CD4-positive, alpha-beta T cell (primary cell): ENCODE measurements at regions not wholly inside any gene's neighbourhood (a gene's known extent, or its start where the extent isn't known, plus 50 kb on each side); places are given as distances from the start of the nearest gene placed in this dataset.

Experiments used
- ATAC-seq: fragments of 200-7000 bp; cut with Tn5 transposase; one replicate; pipeline ENCODE4 v1.10.0; 2022; ENCODE audit warnings: mild to moderate bottlenecking; ENCODE audit not compliant: poor library complexity
- CTCF ChIA-PET: fragments of 350-600 bp; sonication (Branson Sonifier 250); formaldehyde crosslinking; loops from one replicate; lab custom pipeline; 2021; ENCODE audit warnings: antibody characterized with exemption, inconsistent platforms; lab: Charles Lee
- POLR2A ChIA-PET: fragments of 350-600 bp; sonication (Branson Sonifier 250); formaldehyde crosslinking; loops from one replicate; lab custom pipeline; 2021; ENCODE audit warnings: antibody characterized with exemption, inconsistent platforms; lab: Charles Lee
- DNase-seq, 14 experiments: peaks; one replicate each; pipeline ENCODE4 v3.0.0-alpha.2; 2013 to 2020; ENCODE audit warnings: mixed read lengths in 2 of 14
- H3K27ac ChIP-seq, 2 donors: one replicate each; pipeline versions ENCODE4 v1.5.1 to v1.7.0; 2013; ENCODE audit warnings: low read length in 2 of 2, low read depth in 1 of 2, mild to moderate bottlenecking in 1 of 2
- H3K27me3 ChIP-seq, 2 experiments: 1 replicate in 1 of 2; 2 replicates in 1 of 2; pipeline versions ENCODE4 v1.6.1 to v1.7.0; 2013; ENCODE audit warnings: low read length in 2 of 2, control low read depth in 1 of 2, mild to moderate bottlenecking in 1 of 2, moderate library complexity in 1 of 2; ENCODE audit not compliant: insufficient read depth in 2 of 2, control insufficient read depth in 1 of 2
- H3K36me3 ChIP-seq: one replicate; pipeline ENCODE4 v1.6.1; 2013; ENCODE audit warnings: low read length, control low read depth; ENCODE audit not compliant: insufficient read depth
- H3K4me1 ChIP-seq: one replicate; pipeline ENCODE4 v1.6.1; 2013; ENCODE audit warnings: low read length, control low read depth; ENCODE audit not compliant: insufficient read depth
- H3K4me3 ChIP-seq: one replicate; pipeline ENCODE4 v1.5.1; 2013; ENCODE audit warnings: mild to moderate bottlenecking, low read length, moderate library complexity
- H3K9me3 ChIP-seq, 2 experiments: 1 replicate in 1 of 2; 2 replicates in 1 of 2; pipeline versions ENCODE4 v1.6.1 to v1.7.0; 2013; ENCODE audit warnings: low read length in 2 of 2, mild to moderate bottlenecking in 2 of 2, control low read depth in 1 of 2, moderate library complexity in 1 of 2; ENCODE audit not compliant: control insufficient read depth in 1 of 2, insufficient read depth in 1 of 2
- H3K27ac Mint-ChIP-seq: one replicate; pipeline ENCODE4 v1.8.0; 2020; ENCODE audit warnings: mixed read lengths
- H3K27me3 Mint-ChIP-seq: one replicate; pipeline ENCODE4 v1.8.0; 2021; ENCODE audit warnings: mixed read lengths
- H3K36me3 Mint-ChIP-seq: one replicate; pipeline ENCODE4 v1.8.0; 2021; ENCODE audit warnings: low read depth, mixed read lengths
- H3K4me1 Mint-ChIP-seq: one replicate; pipeline ENCODE4 v1.8.0; 2021; ENCODE audit warnings: low read depth, mixed read lengths
- H3K4me3 Mint-ChIP-seq: one replicate; pipeline ENCODE4 v1.8.0; 2020; ENCODE audit warnings: mild to moderate bottlenecking, mixed read lengths
- H3K9me3 Mint-ChIP-seq: one replicate; pipeline ENCODE4 v1.8.0; 2020; ENCODE audit warnings: mixed read lengths
- CTCF ChIP-seq: fragments of 200-600 bp; IDR thresholded peaks from one replicate; pipeline ENCODE4 v1.8.0; 2022; ENCODE audit warnings: antibody characterized with exemption, mild to moderate bottlenecking
- intact Hi-C, 2 experiments: fragments of 100-400 bp; cut with DNase I in 1 of 2; cut with micrococcal nuclease in 1 of 2; formaldehyde crosslinking; loops; one replicate each; pipeline versions ENCODE4 v1.15.1 to v1.9.0; 2023 to 2025; cut with DNase I, micrococcal nuclease

- Mint-ChIP-seq H3K9me3 (no peaks in the 10 kb centered on the region), H3K36me3 (no peaks in the 10 kb centered on the region), H3K4me1 (no peaks in the 10 kb centered on the region), H3K4me3 (no peak overlapping the region), H3K27ac (no peak overlapping the region), H3K27me3 (no peaks in the 10 kb centered on the region)
- H3K27ac ChIP-seq = no peak overlapping the region
- H3K9me3 ChIP-seq = no peaks in the 10 kb centered on the region
- CTCF ChIA-PET = no interaction called here
- H3K27me3 ChIP-seq = no peaks in the 10 kb centered on the region
- intact Hi-C loops = no loop called here
- no peak overlapping the region for H3K4me3 ChIP-seq
- no peak for TF ChIP-seq CTCF
- DNase-seq (no peak), ATAC-seq (no peak)
- POLR2A ChIA-PET = no interaction called here
- H3K36me3 ChIP-seq = no peaks in the 10 kb centered on the region
- no peaks in the 10 kb centered on the region for H3K4me1 ChIP-seq
These were observed 119.7 kb upstream of the ETAA1 start for GRCh38 chr2:67277450-67277849.

GRCh38 chr2:67281101-67281500 lies 116.0 kb upstream of the ETAA1 start:
- no peaks in the 10 kb centered on the region for H3K9me3 Mint-ChIP-seq
- H3K4me3 ChIP-seq = no peak overlapping the region
- no peak for DNase-seq
- no peak for ATAC-seq
- no peak overlapping the region for H3K27ac ChIP-seq
- no peaks in the 10 kb centered on the region for H3K36me3 Mint-ChIP-seq
- no peaks in the 10 kb centered on the region for H3K9me3 ChIP-seq
- POLR2A ChIA-PET = no interaction called here
- no peak overlapping the region for H3K4me3 Mint-ChIP-seq
- H3K27me3 Mint-ChIP-seq = peaks cover 10% of the 10 kb centered on the region
- no peak for TF ChIP-seq CTCF
- no peak overlapping the region for H3K27ac Mint-ChIP-seq
- intact Hi-C loops = no loop called here
- H3K4me1 Mint-ChIP-seq = no peaks in the 10 kb centered on the region
- no peaks in the 10 kb centered on the region for H3K36me3 ChIP-seq
- H3K4me1 ChIP-seq = no peaks in the 10 kb centered on the region
- H3K27me3 ChIP-seq = no peaks in the 10 kb centered on the region
- CTCF ChIA-PET = interaction anchor here (1.6 kb wide), 1 partner anchor 27 kb away, joined by 4 read pairs; no protein-coding TSS in a partner anchor

GRCh38 chr2:67283641-67284040 lies 113.5 kb upstream of the ETAA1 start:
- H3K4me1 Mint-ChIP-seq = no peaks in the 10 kb centered on the region
- Histone ChIP-seq H3K4me1 (no peaks in the 10 kb centered on the region), H3K27me3 (no peaks in the 10 kb centered on the region), H3K9me3 (no peaks in the 10 kb centered on the region), H3K36me3 (no peaks in the 10 kb centered on the region), H3K27ac (no peak overlapping the region), H3K4me3 (no peak overlapping the region)
- no peak for TF ChIP-seq CTCF
- ChIA-PET CTCF (no interaction called here), POLR2A (no interaction called here)
- no peak overlapping the region for H3K27ac Mint-ChIP-seq
- H3K27me3 Mint-ChIP-seq = peaks cover 10% of the 10 kb centered on the region
- no peak for ATAC-seq
- intact Hi-C loops = no loop called here
- H3K9me3 Mint-ChIP-seq = no peaks in the 10 kb centered on the region
- DNase-seq = no peak
- no peaks in the 10 kb centered on the region for H3K36me3 Mint-ChIP-seq
- no peak overlapping the region for H3K4me3 Mint-ChIP-seq
